HFFc6 (cell line): ENCODE measurements at regions not wholly inside any gene's neighbourhood (a gene's known extent, or its start where the extent isn't known, plus 50 kb on each side); places are given as distances from the start of the nearest gene placed in this dataset.
"Not testable (repeated sequence)": the region's sequence is repeated elsewhere in the genome, so short reads cannot be mapped to it uniquely, and the experiment has no call there.

Experiments
- DNase-seq: peaks from one replicate; pipeline ENCODE4 v3.0.0-alpha.2; 2018
- H3K27ac Mint-ChIP-seq: 2 replicates; pipeline ENCODE4 v1.8.0; 2020; ENCODE audit warnings: mild to moderate bottlenecking, mixed read lengths
- H3K27me3 Mint-ChIP-seq: 2 replicates; pipeline ENCODE4 v1.8.0; 2021; ENCODE audit warnings: mild to moderate bottlenecking, moderate library complexity, mixed read lengths; ENCODE audit not compliant: insufficient read depth
- H3K36me3 Mint-ChIP-seq: 2 replicates; pipeline ENCODE4 v1.8.0; 2021; ENCODE audit warnings: low read depth, mixed read lengths
- H3K4me1 Mint-ChIP-seq: 2 replicates; pipeline ENCODE4 v1.8.0; 2020; ENCODE audit warnings: low read depth, mixed read lengths
- H3K4me3 Mint-ChIP-seq: 2 replicates; pipeline ENCODE4 v1.8.0; 2020; ENCODE audit warnings: mild to moderate bottlenecking, moderate library complexity, mixed read lengths
- H3K9me3 Mint-ChIP-seq: 2 replicates; pipeline ENCODE4 v1.8.0; 2020; ENCODE audit warnings: mild to moderate bottlenecking, mixed read lengths
- CTCF ChIP-seq: fragments of 200-600 bp; sonication (generic); IDR thresholded peaks from 2 replicates; pipeline ENCODE4 v1.5.0; 2021; ENCODE audit warnings: antibody characterized with exemption, mild to moderate bottlenecking

DNA sequence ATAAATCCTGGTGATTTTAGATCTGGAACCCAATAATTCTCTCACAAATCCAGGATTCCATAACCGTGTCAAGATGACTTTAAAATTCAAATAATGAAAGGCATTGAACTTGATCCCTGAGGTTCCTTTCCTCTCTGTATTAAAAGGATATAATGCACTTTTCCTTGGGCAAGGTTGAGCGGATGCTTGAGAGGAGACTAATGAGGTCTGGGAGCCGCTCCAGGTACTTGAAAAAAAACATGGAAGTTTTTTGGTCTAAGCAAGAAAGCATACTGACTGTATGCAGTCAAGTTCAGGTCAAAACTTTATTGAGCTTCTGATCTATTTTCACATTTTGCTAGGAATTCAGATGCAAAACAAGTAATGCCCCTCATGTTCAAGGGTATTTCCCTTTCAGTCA, 318.5 kb downstream of the RAD51AP2 start:
- no peaks in the 10 kb centered on the region; the same call in 1 of the 2 replicates for H3K36me3 Mint-ChIP-seq
- H3K4me3 Mint-ChIP-seq, result no peak overlapping the region
- no peaks in the 10 kb centered on the region; the same call in 1 of the 2 replicates for H3K27me3 Mint-ChIP-seq
- H3K27ac Mint-ChIP-seq, result no peak overlapping the region
- H3K4me1 Mint-ChIP-seq, result no peaks in the 10 kb centered on the region
- DNase-seq, result no peak
- no peak for TF ChIP-seq CTCF
- peaks cover 30% of the 10 kb centered on the region for H3K9me3 Mint-ChIP-seq

DNA sequence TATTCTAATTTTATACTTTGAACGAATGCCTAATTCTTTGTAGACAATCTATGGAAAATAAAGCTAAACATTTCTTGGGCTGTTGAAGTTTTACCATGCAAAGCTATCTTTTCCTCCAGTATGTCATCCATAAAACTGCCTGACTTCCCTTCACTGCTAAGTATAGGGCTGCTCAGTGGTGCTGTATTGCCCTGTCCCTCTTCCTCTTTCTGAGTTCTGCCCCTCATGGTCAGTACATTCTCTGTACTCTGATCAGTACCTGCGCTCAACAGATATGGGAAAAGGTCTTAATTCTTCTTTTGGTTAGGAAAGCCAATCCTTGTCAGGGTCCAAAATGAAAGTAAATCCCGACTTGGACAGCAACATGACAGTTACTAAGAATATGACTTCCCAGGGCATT, 321.9 kb downstream of the RAD51AP2 start:
- H3K4me1 Mint-ChIP-seq, result no peaks in the 10 kb centered on the region
- no peaks in the 10 kb centered on the region; the same call in 1 of the 2 replicates for H3K36me3 Mint-ChIP-seq
- no peaks in the 10 kb centered on the region; the same call in 1 of the 2 replicates for H3K27me3 Mint-ChIP-seq
- TF ChIP-seq CTCF, result no peak
- H3K4me3 Mint-ChIP-seq, result no peak overlapping the region
- peaks cover 29% of the 10 kb centered on the region for H3K9me3 Mint-ChIP-seq
- H3K27ac Mint-ChIP-seq, result no peak overlapping the region
- no peak for DNase-seq

- Mint-ChIP-seq H3K27ac (no peak overlapping the region), H3K36me3 (no peaks in the 10 kb centered on the region; the same call in 1 of the 2 replicates), H3K4me1 (no peaks in the 10 kb centered on the region), H3K4me3 (no peak overlapping the region), H3K9me3 (peaks cover 39% of the 10 kb centered on the region), H3K27me3 (no peaks in the 10 kb centered on the region; the same call in 1 of the 2 replicates)
- DNase-seq, result no peak
- no peak for TF ChIP-seq CTCF
Observed at GRCh38 chr2:17195016-17195415, 323.2 kb downstream of the RAD51AP2 start.

- Mint-ChIP-seq H3K27ac (no peak overlapping the region), H3K9me3 (peaks cover 41% of the 10 kb centered on the region), H3K36me3 (no peaks in the 10 kb centered on the region; the same call in 1 of the 2 replicates), H3K4me1 (no peaks in the 10 kb centered on the region), H3K4me3 (no peak overlapping the region), H3K27me3 (no peaks in the 10 kb centered on the region; the same call in 1 of the 2 replicates)
- no peak for TF ChIP-seq CTCF
- DNase-seq, result no peak
Observed at GRCh38 chr2:17194083-17194482, 324.2 kb downstream of the RAD51AP2 start.

GRCh38 chr2:17193433-17193890, 324.8 kb downstream of the RAD51AP2 start:
- peaks cover 36% of the 10 kb centered on the region for H3K9me3 Mint-ChIP-seq
- not testable (repeated sequence) for DNase-seq, H3K4me1 Mint-ChIP-seq, H3K27me3 Mint-ChIP-seq, H3K27ac Mint-ChIP-seq, H3K4me3 Mint-ChIP-seq, H3K36me3 Mint-ChIP-seq

- Mint-ChIP-seq H3K27me3 (no peaks in the 10 kb centered on the region; the same call in 1 of the 2 replicates), H3K4me3 (no peak overlapping the region), H3K9me3 (peaks cover 39% of the 10 kb centered on the region), H3K27ac (no peak overlapping the region), H3K4me1 (no peaks in the 10 kb centered on the region), H3K36me3 (no peaks in the 10 kb centered on the region; the same call in 1 of the 2 replicates)
- no peak for DNase-seq
- TF ChIP-seq CTCF, result no peak
Observed at GRCh38 chr2:17191223-17191622, 327.0 kb downstream of the RAD51AP2 start.
